Erythroblast (primary cell): ENCODE measurements at regions not wholly inside any gene's neighbourhood (a gene's known extent, or its start where the extent isn't known, plus 50 kb on each side); places are given as distances from the start of the nearest gene placed in this dataset.

Source experiments
- DNase-seq, 2 experiments: peaks; one replicate each; lab custom pipeline; 2025; lab: John Stamatoyannopoulos, UW
- GATA1 ChIP-seq: IDR thresholded peaks from 2 replicates; pipeline ENCODE4 v1.6.1; 2011; ENCODE audit warnings: low read depth, mild to moderate bottlenecking, control low read depth, low read length, moderate library complexity
- POLR2A ChIP-seq: IDR thresholded peaks from 2 replicates; pipeline ENCODE4 v1.6.1; 2011; ENCODE audit warnings: mild to moderate bottlenecking, low read length

- no peak for DNase-seq
- no peak for TF ChIP-seq POLR2A
Measured at GRCh38 chr16:79282806-79283205, 317.7 kb downstream of the MAF start.

- TF ChIP-seq GATA1 (no peak), POLR2A (no peak)
- DNase-seq = no peak
Measured at GRCh38 chr16:79278506-79278905, 322.0 kb downstream of the MAF start.

- DNase-seq = no peak
Measured at GRCh38 chr16:79276501-79276900, 324.0 kb downstream of the MAF start.

GRCh38 chr16:79274264-79274663, 326.3 kb downstream of the MAF start:
- no peak for TF ChIP-seq GATA1
- TF ChIP-seq POLR2A = no peak
- no peak for DNase-seq

More at GRCh38 chr16:79276501-79276900, 324.0 kb downstream of the MAF start:
- TF ChIP-seq POLR2A (no peak), GATA1 (no peak)

GRCh38 chr16:79272141-79272577, 328.4 kb downstream of the MAF start:
- no peak for TF ChIP-seq POLR2A
- TF ChIP-seq GATA1 = no peak
- no peak for DNase-seq

GRCh38 chr16:79271583-79271982, 329.0 kb downstream of the MAF start:
- no peak for TF ChIP-seq POLR2A
- no peak for TF ChIP-seq GATA1
- no peak for DNase-seq

- TF ChIP-seq GATA1 (no peak), POLR2A (no peak)
- DNase-seq = no peak
Measured at GRCh38 chr16:79270011-79270410, 330.5 kb downstream of the MAF start.

GRCh38 chr16:79269211-79269863, 331.2 kb downstream of the MAF start:
- DNase-seq = no peak
- TF ChIP-seq GATA1 (no peak), POLR2A (no peak)

- TF ChIP-seq GATA1 (no peak), POLR2A (no peak)
- DNase-seq = no peak
Measured at GRCh38 chr16:79267781-79268180, 332.8 kb downstream of the MAF start.

GRCh38 chr16:79267146-79267545, 333.4 kb downstream of the MAF start:
- no peak for DNase-seq
- TF ChIP-seq GATA1 = no peak

GRCh38 chr16:79265701-79266100, 334.8 kb downstream of the MAF start:
- TF ChIP-seq POLR2A (no peak), GATA1 (no peak)
- no peak for DNase-seq

GRCh38 chr16:79265196-79265595, 335.3 kb downstream of the MAF start:
- DNase-seq = no peak
- TF ChIP-seq GATA1 (no peak), POLR2A (no peak)

- TF ChIP-seq GATA1 (no peak), POLR2A (no peak)
- no peak for DNase-seq
Measured at GRCh38 chr16:79264237-79265109, 336.1 kb downstream of the MAF start.

GRCh38 chr16:79263425-79263824, 337.1 kb downstream of the MAF start:
- DNase-seq = no peak
- no peak for TF ChIP-seq GATA1
- TF ChIP-seq POLR2A = no peak
